C4-2B (cell line): ENCODE measurements at regions not wholly inside any gene's neighbourhood (a gene's known extent, or its start where the extent isn't known, plus 50 kb on each side); places are given as distances from the start of the nearest gene placed in this dataset.

Experiments used
- CTCF ChIP-seq: fragments of 450-650 bp; conservative IDR thresholded peaks from 2 replicates; pipeline ENCODE4 v1.5.1; 2017; ENCODE audit warnings: mild to moderate bottlenecking
- ZFX ChIP-seq: fragments of 450-650 bp; IDR thresholded peaks from 2 replicates; pipeline ENCODE4 v1.6.1; 2017

- TF ChIP-seq CTCF (no peak), ZFX (no peak)
Measured at GRCh38 chr16:17992416-17992815, 344.1 kb downstream of the NPIPA8 start.
